ENCODE measurements at regions not wholly inside any gene's neighbourhood (a gene's known extent, or its start where the extent isn't known, plus 50 kb on each side); places are given as distances from the start of the nearest gene placed in this dataset.
A peak's percentile ranks its signal among the peaks of the same experiment; 100 is the strongest.

- ATAC-seq, result no peak
- Mint-ChIP-seq H3K27ac (no peak overlapping the region), H3K9me3 (peaks cover 3% of the 10 kb centered on the region), H3K36me3 (ENCODE audit: low read depth) (no peaks in the 10 kb centered on the region), H3K4me3 (no peak overlapping the region), H3K27me3 (no peaks in the 10 kb centered on the region), H3K4me1 (no peaks in the 10 kb centered on the region)
- no peak for DNase-seq
These were observed 154.7 kb downstream of the QPCT start for GRCh38 chr2:37499113-37499512.

GRCh38 chr2:37500031-37500430 is 155.6 kb downstream of the QPCT start:
- DNase-seq (no peak), ATAC-seq (peak; percentile 72)
- no peaks in the 10 kb centered on the region for H3K27me3 Mint-ChIP-seq

DNA sequence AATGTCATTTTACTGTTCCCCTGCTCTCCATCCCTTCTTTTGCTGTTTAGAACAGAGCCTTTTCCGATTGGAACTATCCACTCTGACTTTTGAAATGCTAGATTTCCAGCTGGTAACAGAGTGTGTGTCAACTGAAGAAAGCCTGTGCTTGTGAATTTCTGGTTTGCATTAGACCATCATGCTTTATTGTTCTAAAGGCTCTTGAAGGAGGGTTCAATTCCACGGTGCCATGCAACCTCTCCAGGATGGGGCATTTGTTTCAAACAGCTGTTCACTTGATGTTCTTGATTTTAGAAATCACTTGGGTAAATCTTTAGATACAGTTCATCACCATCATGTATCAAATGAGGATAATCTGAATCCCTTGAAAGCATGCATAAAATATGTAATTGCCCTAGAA is 156.7 kb downstream of the QPCT start:
- Mint-ChIP-seq H3K4me3 (no peak overlapping the region), H3K36me3 (ENCODE audit: low read depth) (no peaks in the 10 kb centered on the region), H3K9me3 (peaks cover 2% of the 10 kb centered on the region), H3K27me3 (no peaks in the 10 kb centered on the region), H3K27ac (no peak overlapping the region), H3K4me1 (no peaks in the 10 kb centered on the region)
- DNase-seq (no peak), ATAC-seq (no peak)

More at GRCh38 chr2:37500031-37500430, 155.6 kb downstream of the QPCT start:
- H3K4me1 Mint-ChIP-seq, result no peaks in the 10 kb centered on the region
- no peak overlapping the region for H3K27ac Mint-ChIP-seq
- no peak overlapping the region for H3K4me3 Mint-ChIP-seq
- peaks cover 3% of the 10 kb centered on the region for H3K9me3 Mint-ChIP-seq
- no peaks in the 10 kb centered on the region for H3K36me3 Mint-ChIP-seq (ENCODE audit: low read depth)

- H3K36me3 Mint-ChIP-seq (ENCODE audit: low read depth), result no peaks in the 10 kb centered on the region
- no peaks in the 10 kb centered on the region for H3K27me3 Mint-ChIP-seq
- H3K27ac Mint-ChIP-seq, result no peak overlapping the region
- no peak for DNase-seq
- ATAC-seq, result no peak
- H3K4me3 Mint-ChIP-seq, result no peak overlapping the region
- H3K9me3 Mint-ChIP-seq, result no peaks in the 10 kb centered on the region
- no peaks in the 10 kb centered on the region for H3K4me1 Mint-ChIP-seq
These were observed 162.1 kb downstream of the QPCT start for GRCh38 chr2:37506407-37507050.

DNA sequence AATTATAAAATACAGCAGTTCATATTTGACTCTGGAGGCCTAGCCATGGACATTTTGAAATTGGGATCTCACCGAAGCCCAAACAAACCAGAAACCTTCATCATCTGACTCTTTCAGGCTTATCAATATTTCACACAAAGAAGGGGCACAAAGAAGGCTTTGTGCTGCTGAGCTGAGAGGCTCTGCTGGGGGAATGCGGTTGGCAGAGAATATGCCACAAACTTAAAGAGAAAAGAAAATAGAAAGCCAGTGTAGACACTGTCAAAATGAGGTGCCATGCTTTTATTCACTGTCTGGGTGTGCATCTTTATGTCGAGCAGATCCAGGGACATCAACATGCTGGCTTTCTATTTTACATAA is 162.6 kb downstream of the QPCT start:
- H3K9me3 Mint-ChIP-seq, result no peaks in the 10 kb centered on the region
- H3K4me1 Mint-ChIP-seq, result no peaks in the 10 kb centered on the region
- H3K27ac Mint-ChIP-seq, result no peak overlapping the region
- ATAC-seq (no peak), DNase-seq (no peak)
- no peaks in the 10 kb centered on the region for H3K27me3 Mint-ChIP-seq
- H3K4me3 Mint-ChIP-seq, result no peak overlapping the region
- H3K36me3 Mint-ChIP-seq (ENCODE audit: low read depth), result no peaks in the 10 kb centered on the region

DNA sequence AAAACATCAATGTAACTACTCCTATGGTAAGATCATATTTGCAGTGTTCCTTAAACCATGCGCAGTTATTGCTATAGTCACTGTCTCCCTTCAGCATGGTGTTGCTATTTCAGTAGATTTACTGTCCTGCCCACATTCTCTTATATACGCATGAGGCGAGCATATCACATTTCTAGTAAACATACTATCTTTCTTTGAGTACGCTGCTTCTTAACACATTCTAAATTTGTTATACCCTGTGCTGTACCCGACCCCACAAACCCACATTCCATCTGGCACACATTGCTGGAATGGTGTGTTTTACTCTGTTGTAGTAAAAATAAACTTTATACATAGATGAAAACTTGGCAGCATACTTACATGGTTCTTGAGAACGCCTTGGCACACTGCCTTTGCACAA is 163.3 kb downstream of the QPCT start:
- Mint-ChIP-seq H3K4me1 (no peaks in the 10 kb centered on the region), H3K9me3 (no peaks in the 10 kb centered on the region), H3K36me3 (ENCODE audit: low read depth) (no peaks in the 10 kb centered on the region), H3K4me3 (no peak overlapping the region), H3K27me3 (no peaks in the 10 kb centered on the region), H3K27ac (no peak overlapping the region)
- DNase-seq (no peak), ATAC-seq (no peak)

DNA sequence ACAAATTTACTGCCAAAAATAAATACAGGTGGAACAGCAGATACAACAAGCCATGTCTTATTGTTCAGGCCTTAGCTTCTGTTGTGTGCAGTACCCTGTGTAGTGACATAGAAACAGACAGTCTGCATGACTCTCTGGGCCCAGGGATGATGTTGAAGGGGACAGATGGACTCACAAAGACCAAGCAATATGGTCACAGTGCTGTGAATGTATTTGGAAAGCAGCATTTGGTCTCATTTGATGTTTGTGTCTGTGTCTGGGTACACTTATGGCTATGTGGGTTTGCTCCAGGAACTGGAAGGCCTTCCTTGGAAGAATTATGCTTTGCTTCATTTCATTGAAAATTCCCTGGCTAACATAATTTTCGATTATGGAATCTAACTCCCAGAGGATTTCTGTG is 158.5 kb downstream of the CDC42EP3 start:
- Mint-ChIP-seq H3K9me3 (no peaks in the 10 kb centered on the region), H3K4me1 (no peaks in the 10 kb centered on the region)

DNA sequence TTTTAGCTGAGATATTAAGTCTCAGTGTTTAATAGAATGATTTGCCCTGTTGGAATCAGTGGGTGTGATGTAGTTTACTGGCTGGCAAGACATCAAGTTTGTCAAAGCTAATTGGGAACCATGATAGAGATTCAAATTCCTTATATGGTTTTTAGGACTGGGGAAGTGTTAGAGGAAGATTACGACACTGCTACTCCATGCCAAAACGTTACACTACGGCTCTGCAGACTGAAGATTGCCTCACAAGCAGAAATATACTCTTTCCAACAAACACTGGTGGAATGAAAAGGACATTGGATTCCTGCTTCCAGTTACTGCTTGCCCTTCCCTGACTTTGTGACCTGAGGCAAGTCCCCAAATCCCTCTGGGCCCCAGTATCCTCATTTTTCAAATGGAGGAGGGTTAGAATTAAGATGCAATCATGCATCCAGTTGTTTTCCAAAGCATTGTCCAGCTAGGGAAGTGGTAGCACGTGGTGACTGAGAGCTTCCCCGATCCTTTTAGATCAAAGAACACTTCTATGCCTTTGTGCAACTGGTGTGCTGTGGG is 147.6 kb downstream of the CDC42EP3 start:
- Mint-ChIP-seq H3K27me3 (peaks cover 2% of the 10 kb centered on the region), H3K27ac (no peak overlapping the region), H3K4me1 (no peaks in the 10 kb centered on the region), H3K36me3 (ENCODE audit: low read depth) (no peaks in the 10 kb centered on the region), H3K4me3 (no peak overlapping the region), H3K9me3 (no peaks in the 10 kb centered on the region)
- ATAC-seq (no peak), DNase-seq (no peak)

More for the DNA sequence above, 158.5 kb downstream of the CDC42EP3 start:
- ATAC-seq (no peak), DNase-seq (no peak)
- no peaks in the 10 kb centered on the region for H3K27me3 Mint-ChIP-seq
- H3K27ac Mint-ChIP-seq, result no peak overlapping the region
- H3K36me3 Mint-ChIP-seq (ENCODE audit: low read depth), result no peaks in the 10 kb centered on the region
- no peak overlapping the region for H3K4me3 Mint-ChIP-seq

DNA sequence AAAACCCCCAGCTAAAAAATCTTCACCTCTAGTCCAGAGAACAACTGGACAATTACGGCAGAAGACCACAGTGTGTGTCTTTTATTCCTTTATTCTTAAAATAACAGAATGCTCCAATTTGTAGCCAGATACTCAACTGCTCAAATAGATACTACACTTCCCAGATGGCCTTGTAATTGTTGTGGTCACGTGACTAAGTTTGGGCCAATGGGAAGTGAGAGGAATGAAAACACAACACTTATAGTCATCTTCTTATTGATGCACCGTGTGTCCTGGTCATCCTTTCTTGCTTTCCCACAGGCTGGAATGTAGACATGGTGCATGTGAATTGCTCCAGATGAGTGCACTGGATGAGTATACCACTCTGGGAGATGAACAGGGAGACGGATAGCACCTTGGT is 145.1 kb downstream of the CDC42EP3 start:
- no peak for ATAC-seq
- DNase-seq, result no peak
- peaks cover 2% of the 10 kb centered on the region for H3K27me3 Mint-ChIP-seq
- no peaks in the 10 kb centered on the region for H3K9me3 Mint-ChIP-seq
- H3K27ac Mint-ChIP-seq, result no peak overlapping the region
- H3K4me1 Mint-ChIP-seq, result no peaks in the 10 kb centered on the region
- H3K4me3 Mint-ChIP-seq, result no peak overlapping the region
- H3K36me3 Mint-ChIP-seq (ENCODE audit: low read depth), result no peaks in the 10 kb centered on the region

DNA sequence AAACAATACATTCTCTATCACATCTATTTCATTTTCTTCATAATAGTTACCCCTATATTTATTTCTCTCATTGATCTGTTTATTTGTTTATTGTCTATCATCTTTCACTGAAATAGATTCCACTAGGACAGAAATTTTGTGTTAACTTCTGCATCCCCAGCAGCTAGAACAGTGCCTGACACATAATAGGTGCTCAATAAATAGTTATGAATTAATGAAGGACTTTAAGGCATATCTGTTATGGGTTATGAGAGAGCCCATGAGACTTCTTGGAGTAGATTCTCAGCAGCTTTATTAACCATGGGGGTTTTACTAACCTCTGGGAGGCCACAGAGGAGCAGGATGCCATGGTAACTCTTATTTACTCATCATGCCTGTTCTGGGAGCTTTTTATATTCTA is 144.6 kb downstream of the CDC42EP3 start:
- no peak for ATAC-seq

GRCh38 chr2:37527361-37527760 is 144.1 kb downstream of the CDC42EP3 start:
- DNase-seq (no peak), ATAC-seq (no peak)
- Mint-ChIP-seq H3K27me3 (peaks cover 2% of the 10 kb centered on the region), H3K36me3 (ENCODE audit: low read depth) (no peaks in the 10 kb centered on the region), H3K4me3 (no peak overlapping the region), H3K27ac (no peak overlapping the region), H3K9me3 (no peaks in the 10 kb centered on the region), H3K4me1 (no peaks in the 10 kb centered on the region)

More for the DNA sequence above, 144.6 kb downstream of the CDC42EP3 start:
- no peak for DNase-seq
- H3K4me1 Mint-ChIP-seq, result no peaks in the 10 kb centered on the region
- H3K4me3 Mint-ChIP-seq, result no peak overlapping the region
- peaks cover 2% of the 10 kb centered on the region for H3K27me3 Mint-ChIP-seq
- H3K27ac Mint-ChIP-seq, result no peak overlapping the region
- no peaks in the 10 kb centered on the region for H3K36me3 Mint-ChIP-seq (ENCODE audit: low read depth)
- H3K9me3 Mint-ChIP-seq, result no peaks in the 10 kb centered on the region

GRCh38 chr2:37529830-37530415 is 141.5 kb downstream of the CDC42EP3 start:
- ATAC-seq, result no peak
- H3K27ac Mint-ChIP-seq, result no peak overlapping the region
- H3K4me3 Mint-ChIP-seq, result no peak overlapping the region
- no peak for DNase-seq
- peaks cover 2% of the 10 kb centered on the region for H3K27me3 Mint-ChIP-seq
- H3K9me3 Mint-ChIP-seq, result no peaks in the 10 kb centered on the region
- H3K36me3 Mint-ChIP-seq (ENCODE audit: low read depth), result no peaks in the 10 kb centered on the region
- no peaks in the 10 kb centered on the region for H3K4me1 Mint-ChIP-seq

DNA sequence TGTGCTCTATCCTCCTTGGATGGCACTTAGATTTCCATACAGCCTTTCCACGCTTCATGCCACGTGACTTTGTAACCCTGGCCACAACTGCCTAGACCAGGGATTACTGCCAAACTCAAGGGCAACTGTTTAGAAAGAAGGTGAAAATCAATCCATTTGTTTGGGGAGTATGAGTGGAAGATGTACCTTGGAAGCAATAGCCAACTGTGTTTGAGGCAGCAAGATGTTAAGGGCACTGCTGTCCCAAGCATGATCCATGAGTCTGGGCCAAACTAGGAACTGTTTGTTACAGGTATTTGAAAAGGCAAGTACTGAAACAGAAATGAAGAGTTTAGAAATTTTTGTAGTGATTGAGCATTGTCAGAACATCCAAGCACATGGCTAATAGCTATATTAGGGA is 138.9 kb downstream of the CDC42EP3 start:
- Mint-ChIP-seq H3K9me3 (no peaks in the 10 kb centered on the region), H3K4me1 (peaks cover 2% of the 10 kb centered on the region), H3K27me3 (no peaks in the 10 kb centered on the region), H3K4me3 (no peak overlapping the region), H3K36me3 (ENCODE audit: low read depth) (no peaks in the 10 kb centered on the region), H3K27ac (no peak overlapping the region)
- no peak for DNase-seq
- ATAC-seq, result no peak

GRCh38 chr2:37537316-37537715 is 134.1 kb downstream of the CDC42EP3 start:
- H3K9me3 Mint-ChIP-seq, result no peaks in the 10 kb centered on the region
- no peak overlapping the region for H3K4me3 Mint-ChIP-seq
- no peaks in the 10 kb centered on the region for H3K27me3 Mint-ChIP-seq
- H3K36me3 Mint-ChIP-seq (ENCODE audit: low read depth), result no peaks in the 10 kb centered on the region
- H3K4me1 Mint-ChIP-seq, result peaks cover 2% of the 10 kb centered on the region
- DNase-seq, result no peak
- no peak for ATAC-seq
- no peak overlapping the region for H3K27ac Mint-ChIP-seq

DNA sequence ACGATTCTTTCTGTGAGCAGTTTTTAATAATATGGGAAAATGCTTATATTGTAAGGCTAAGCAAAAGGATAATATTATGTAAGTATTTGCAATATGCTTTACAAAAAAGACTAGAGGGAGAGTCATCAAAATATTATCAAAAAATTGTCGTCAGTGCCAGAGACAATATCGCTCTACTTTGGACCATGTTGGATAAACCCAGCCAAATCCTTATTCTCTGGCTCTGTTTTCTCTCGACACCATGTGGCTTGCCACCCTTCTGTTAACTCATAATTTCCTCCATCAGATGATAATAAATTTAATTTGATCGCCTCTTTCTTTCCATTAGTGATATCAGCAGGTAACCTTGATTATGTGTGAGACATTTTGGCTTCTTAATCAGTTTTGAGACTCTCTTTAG is 129.9 kb downstream of the CDC42EP3 start:
- Mint-ChIP-seq H3K4me3 (no peak overlapping the region), H3K4me1 (no peaks in the 10 kb centered on the region), H3K9me3 (no peaks in the 10 kb centered on the region), H3K27ac (no peak overlapping the region), H3K36me3 (ENCODE audit: low read depth) (no peaks in the 10 kb centered on the region), H3K27me3 (no peaks in the 10 kb centered on the region)
- DNase-seq (no peak), ATAC-seq (no peak)
